SKM-1 (cell line): ENCODE measurements at regions not wholly inside any gene's neighbourhood (a gene's known extent, or its start where the extent isn't known, plus 50 kb on each side); places are given as distances from the start of the nearest gene placed in this dataset.
A peak's percentile ranks its signal among the peaks of the same experiment; 100 is the strongest.
"Not testable (repeated sequence)": the region's sequence is repeated elsewhere in the genome, so short reads cannot be mapped to it uniquely, and the experiment has no call there.

Experiments used
- DNase-seq: peaks from one replicate; lab custom pipeline; 2025; ENCODE audit not compliant: unreplicated experiment; lab: John Stamatoyannopoulos, UW

GRCh38 chr5:56665117-56665516, 150.2 kb upstream of the MAP3K1 start:
- DNase-seq: not testable (repeated sequence)

DNA sequence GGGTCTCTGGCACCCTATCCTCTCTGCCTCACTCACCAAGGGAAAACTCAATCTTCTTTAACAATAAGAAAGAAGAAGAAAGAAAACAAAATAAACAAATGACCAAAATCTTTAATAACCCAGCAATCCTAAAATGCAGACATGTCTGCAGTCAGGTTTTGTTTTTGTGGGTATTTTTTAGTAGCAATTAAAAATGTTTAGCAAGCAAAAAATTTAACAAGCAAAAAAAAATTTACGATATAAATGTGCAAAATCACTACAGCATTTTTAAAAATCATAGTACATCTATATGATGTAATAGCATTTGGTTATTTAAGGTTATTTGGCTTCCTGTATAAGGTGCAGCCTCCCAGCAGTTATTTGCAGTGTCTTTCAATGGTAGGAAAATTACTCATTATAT, 151.3 kb upstream of the MAP3K1 start:
- DNase-seq: no peak

DNA sequence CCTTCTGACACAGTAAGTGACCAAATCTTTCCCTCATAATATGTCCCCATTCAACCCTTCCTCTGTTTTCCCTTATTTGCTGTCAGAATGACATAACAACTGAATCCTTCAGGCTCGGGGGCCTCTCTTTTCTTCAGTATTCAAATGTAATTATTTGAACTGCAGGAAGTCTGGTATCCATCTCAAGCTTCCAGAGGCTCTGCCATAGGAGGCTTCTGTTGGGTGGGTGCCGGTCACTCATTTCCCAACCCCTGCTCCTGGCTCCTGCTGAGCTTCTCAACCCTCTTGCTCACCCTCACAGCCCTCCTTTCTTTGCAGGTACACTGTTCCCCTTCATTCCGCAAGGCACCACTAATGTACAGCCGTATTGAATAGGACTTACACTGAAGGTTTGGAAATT, 151.8 kb upstream of the MAP3K1 start:
- DNase-seq: no peak

DNA sequence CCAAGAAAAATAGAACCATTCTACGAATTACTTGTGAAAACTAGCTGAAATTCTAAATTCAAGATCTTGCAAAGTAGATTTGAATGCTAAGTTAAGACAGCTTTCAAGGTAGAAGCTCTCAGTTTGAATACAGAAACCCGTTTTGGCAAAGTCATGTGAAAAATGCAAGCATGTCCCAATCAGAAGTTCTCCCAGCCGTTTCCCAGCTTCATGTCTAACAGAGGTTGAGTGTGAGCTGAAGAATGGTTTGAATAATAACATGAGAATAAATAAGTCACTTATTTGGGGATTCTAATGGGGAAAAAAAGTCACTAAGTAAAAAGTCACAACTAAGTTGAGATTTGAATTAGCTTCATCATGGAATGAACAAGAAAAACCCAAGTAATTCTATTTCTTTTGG, 152.5 kb upstream of the MAP3K1 start:
- no peak for DNase-seq

GRCh38 chr5:56659971-56660370, 155.4 kb upstream of the MAP3K1 start:
- no peak for DNase-seq

DNA sequence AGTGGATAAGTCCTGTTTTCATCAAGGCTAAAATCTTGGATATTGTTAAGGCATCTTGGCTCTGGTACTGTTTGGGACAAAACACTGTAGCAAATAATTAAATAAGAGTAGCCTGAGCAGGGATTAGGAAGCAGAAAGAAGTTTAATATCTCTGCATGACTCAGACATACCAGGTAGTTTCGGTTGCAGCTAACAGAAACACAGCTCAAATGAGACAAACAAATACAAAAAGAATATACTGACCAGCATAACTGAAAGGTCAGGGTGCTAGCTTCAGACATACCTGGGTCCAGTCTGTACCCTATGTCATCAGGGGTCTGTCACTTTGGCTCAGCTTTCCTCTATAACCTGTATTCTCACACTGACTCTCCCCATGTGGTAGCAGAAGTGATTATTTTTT, 156.4 kb upstream of the MAP3K1 start:
- no peak for DNase-seq

DNA sequence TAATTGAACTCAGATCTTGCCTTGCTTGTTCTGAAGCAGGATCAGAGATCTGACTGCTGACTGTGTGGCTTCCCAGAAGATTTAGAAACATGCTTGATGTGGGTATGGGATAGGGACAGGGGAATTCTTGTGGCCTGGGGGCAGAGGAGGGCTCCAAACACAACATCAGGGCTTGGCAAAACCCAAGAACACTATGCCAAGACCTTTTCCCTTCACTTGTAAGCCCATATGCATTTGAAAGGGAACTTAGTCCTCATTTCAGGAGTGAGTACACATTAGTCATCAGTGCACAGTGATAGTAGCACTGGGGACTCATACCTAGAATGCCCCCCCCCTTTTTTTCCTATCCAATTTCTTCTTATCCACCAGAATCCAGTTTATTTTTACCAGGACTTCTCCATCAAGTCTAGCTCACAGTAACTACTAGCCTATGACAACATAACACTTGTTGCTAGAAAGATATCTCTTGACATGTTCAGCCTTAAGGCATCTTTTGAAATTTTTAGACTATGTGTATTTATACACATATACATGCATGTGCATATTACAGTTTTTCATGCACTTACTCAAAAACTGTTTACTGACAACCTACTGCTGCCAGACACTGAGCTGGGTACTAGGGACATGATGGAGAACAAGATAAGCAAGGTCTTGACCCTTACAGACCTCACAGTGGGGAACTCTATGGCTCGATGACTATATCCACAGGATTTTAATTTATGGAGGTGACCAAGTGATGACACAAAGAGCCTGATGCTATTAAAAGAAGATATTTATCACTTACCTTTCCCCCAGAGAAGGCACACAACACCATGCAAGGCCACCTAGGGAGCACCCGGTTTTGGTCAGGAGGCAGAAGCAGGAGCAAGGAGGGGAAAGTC, 158.3 kb upstream of the MAP3K1 start:
- DNase-seq: no peak

GRCh38 chr5:56651893-56652292, 163.5 kb upstream of the MAP3K1 start:
- DNase-seq: no peak

GRCh38 chr5:56650386-56650785, 165.0 kb upstream of the MAP3K1 start:
- no peak for DNase-seq

GRCh38 chr5:56649569-56649968, 165.8 kb upstream of the MAP3K1 start:
- DNase-seq: no peak

DNA sequence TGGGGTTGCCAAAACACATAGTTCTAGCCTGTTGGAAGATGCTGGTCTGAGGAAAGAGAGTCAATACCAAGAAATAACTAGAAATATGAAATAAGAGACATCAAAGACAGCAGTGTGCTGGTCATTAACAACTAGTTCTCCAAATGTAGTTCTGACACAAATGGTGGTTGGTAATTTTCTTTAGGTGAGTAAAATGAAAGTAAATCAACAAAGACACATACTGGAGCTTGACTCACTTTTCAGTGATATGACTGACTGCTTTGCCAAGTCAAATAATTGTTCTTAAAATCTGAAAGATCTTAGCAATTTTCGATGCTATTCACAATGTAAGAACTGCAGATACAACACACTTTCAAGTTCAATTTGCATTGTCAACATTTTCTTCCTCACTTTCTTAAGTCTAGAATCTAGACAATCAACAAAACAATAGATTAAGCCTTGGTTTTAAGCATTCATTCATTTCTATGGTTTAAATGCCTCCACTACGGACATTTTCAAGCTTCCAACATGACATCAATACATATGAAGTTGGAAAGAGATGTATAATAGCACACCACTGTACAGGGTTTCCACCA, 166.8 kb upstream of the MAP3K1 start:
- DNase-seq: no peak

DNA sequence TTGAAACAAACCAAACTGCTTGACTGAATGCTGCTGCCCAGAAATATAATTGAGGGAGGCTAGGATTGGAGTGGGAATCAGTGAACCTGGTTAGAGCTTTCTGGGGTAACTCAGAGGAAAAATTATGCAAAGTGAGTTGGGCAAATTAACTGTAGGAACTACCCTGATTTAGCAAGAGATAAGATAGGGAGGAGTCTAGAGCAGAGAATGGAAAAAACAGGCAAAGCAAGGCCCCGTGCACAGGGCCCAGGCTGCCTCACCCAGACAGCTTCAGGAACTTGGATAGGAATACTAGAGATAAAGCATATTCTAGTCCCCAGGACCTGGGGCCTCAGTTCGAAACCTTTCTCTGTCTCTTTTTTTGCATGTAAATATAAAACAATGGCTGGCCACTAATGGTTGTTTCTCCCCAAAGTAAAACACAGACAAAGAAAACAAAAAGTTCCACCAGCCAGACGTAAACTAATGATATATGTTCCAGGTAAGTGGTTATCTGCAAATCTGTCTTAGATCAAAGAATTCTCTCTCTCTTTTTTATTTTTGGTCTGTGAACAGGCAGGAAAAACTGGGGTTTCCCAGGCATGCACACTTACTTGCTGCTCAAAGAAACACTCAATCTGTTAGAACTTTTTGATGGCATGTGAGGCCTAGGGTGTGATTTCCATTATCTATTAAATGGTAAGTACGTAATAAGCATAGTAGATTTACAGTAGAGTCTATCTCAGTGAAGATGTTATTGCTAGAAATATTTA, 168.1 kb upstream of the MAP3K1 start:
- DNase-seq: no peak

DNA sequence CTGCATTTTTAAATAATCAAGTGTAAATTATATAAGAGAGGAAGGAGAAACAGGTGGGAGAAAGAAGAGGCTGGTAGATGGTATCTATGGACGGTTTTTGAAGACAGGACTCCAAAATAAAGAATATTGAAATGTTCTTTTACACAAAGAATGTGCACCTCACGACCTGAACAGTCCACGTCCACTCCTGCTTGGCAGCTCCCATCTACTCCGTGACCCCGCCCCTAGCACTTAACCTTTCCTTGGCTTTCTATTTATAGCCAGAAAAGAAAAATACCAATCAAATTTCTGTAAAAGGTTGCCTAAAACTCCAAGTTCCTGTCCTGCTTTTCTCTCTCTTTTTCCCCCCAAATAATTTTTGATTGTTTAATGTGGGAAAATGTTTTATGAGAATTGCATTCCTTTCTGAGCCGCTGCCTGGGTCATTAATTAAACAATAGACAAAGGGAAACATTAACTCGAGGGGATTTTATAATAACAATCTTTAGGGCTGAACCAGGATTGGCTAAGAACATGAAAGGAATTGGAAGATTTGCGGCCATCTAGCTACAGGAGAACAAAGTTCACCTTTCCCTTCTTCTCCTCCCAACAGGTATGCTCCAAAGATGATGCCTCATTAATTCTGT, 173.6 kb upstream of the MAP3K1 start:
- no peak for DNase-seq

DNA sequence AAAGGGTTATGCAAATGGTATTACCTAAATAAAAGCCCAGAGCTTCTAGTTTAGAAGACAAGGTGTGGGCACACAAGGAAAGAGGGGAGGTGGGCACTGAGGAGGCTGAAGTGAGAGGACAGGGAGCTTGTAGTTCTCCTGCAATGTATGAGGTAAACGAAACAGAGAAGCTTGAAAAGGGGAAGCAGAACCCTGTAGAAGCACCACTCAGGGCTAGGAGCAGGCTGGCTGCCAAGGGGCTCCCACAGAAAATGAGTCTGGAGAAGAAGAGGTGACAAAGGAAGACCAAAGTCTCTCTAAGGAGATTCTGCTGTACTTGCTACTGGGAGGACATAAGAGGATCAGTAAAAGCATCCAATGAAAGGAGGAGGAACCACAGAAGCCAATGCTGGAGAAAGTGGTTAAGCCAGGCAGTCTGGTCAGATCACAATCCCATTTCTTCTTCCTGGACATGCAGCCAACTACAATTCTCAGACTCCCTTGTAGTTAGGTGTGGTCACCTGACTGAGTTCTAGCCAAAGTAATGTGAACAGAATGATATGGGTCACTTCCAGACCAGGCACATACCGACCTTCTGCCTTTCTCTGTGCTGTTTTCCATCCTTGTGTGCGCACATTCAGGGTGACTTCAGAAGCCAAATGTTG, 174.5 kb upstream of the MAP3K1 start:
- peak; percentile 41 for DNase-seq

- no peak for DNase-seq
Measured at GRCh38 chr5:56639476-56639875, 175.9 kb upstream of the MAP3K1 start.

DNA sequence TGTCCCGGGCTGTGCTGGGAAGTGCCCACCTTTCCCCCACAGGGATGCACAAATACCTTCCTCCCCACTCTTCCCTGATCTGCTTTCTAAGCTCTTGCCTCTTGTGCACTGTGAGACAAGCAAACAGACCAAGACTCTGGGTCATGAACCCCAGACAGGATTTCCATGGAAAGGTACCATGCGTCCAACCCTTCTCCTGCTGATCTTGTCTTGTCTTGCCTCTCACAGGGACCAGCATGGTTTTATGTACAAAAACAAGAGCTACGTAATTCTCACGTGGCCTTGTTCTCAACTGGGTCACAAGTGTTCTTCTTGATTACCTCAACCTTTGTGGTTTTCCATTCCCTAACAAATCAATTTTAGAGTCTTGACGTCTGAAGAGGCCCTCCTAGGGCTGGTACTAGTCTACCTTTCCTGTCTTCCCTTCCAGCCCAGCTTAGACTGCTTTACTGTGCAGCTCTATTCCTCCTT, 176.5 kb upstream of the MAP3K1 start:
- no peak for DNase-seq

- no peak for DNase-seq
Measured at GRCh38 chr5:56638061-56638621, 177.2 kb upstream of the MAP3K1 start.

DNA sequence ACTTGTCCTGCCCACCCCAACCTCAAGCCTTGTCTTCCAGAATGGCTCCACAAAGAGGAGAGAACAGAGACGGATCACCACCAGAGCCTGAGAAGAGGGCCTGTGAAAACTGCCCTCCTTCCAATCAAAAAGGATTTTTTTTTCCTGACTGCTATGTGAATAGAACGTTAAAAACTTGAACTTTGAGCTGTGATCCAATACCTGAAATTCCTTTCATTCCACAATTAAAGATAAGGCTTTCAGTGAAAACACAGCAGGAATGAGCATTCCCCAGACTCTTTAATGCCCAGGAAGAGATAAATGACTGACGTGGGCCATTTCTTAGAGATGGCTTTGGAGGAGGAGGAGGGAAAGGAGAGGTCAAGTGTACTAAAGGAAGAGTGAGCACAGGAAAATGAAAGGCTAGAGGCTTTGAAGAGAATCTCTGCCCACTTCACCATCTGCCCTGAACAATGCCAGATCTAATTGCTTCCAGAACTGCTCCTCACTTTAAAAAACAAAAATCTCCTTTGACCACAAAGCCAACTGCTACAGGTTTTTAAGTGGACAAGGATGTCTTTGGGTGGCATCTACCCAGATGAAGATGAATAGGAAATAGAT, 177.9 kb upstream of the MAP3K1 start:
- DNase-seq: no peak

- DNase-seq: no peak
Measured at GRCh38 chr5:56633950-56634349, 181.4 kb upstream of the MAP3K1 start.

GRCh38 chr5:56632939-56633338, 182.4 kb upstream of the MAP3K1 start:
- no peak for DNase-seq
